HTR-8/SVneo (cell line): ENCODE measurements at regions not wholly inside any gene's neighbourhood (a gene's known extent, or its start where the extent isn't known, plus 50 kb on each side); places are given as distances from the start of the nearest gene placed in this dataset.

Experiments used
- DNase-seq: peaks from one replicate; pipeline ENCODE4 v3.0.0; 2011; ENCODE audit warnings: low spot score, mixed read lengths; ENCODE audit not compliant: insufficient read length
- FAIRE-seq: peaks from 2 replicates; lab custom pipeline; 2011; peaks lifted over from hg19 to GRCh38; lab: Jason Lieb, UNC

DNA sequence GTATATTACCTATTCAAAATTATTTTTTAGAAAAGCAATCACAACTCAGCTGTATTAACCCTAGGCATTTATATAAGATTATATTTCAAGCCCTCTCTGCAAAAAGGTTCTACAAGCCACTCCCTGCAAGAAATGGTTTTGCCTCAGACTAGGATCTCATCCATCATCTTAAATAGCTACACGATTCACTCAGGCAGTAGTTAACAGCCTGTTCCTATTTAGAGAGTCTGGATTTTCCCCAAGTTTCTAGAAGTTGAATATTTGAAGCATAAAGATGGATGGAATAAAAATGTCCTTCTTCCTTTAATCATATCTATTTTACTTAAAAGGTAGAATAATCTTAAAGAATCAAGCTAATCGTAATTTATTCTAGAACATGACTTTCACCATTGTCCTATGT, 167.1 kb upstream of the STK17B start:
- FAIRE-seq: no peak
- DNase-seq: no peak

DNA sequence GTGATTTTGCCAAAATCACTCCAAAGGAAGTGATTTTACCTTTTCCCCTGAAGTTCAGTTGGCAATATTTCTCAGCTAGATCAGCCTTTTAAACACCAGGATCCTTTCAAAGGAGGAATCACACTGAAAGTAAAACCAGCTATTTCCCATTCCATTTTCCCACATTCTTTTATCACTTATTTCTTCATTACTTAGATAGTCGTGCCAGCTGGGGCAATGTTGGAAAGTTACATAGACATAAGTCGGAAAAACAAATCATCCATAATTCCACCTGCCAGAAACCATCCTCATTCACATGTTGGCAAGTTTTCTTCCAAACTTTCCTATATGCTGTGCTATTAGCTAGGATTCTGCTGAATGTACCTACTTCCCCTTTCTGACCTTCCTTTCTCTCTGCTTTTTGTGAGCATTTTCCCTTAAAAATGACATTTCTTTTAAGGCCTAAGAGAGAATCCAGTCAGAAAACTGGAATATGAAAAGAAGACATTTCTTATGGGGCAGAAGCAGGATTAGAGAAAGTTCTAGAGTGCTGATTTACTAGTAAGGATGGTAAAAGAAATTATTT, 170.0 kb upstream of the STK17B start:
- FAIRE-seq (no peak), DNase-seq (no peak)

DNA sequence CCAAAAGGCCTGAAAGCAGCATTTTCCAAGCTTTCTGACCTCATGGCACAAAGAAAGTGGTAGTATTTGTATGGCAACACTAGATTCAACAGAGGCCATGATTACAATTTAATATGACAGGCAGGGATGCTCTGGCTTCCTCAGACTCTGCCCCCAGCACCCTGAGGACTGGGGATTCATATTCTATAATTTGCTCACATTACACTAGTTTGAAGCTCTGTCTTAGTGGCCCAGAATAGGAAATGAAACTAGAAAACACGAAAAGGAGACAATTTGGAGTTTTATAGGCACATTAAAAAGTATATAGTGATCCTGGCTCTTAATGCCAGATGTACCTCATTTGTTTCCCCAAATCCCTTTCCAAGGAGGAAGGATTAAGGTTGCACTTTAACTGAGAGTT, 173.0 kb upstream of the STK17B start:
- DNase-seq: no peak
- no peak for FAIRE-seq

DNA sequence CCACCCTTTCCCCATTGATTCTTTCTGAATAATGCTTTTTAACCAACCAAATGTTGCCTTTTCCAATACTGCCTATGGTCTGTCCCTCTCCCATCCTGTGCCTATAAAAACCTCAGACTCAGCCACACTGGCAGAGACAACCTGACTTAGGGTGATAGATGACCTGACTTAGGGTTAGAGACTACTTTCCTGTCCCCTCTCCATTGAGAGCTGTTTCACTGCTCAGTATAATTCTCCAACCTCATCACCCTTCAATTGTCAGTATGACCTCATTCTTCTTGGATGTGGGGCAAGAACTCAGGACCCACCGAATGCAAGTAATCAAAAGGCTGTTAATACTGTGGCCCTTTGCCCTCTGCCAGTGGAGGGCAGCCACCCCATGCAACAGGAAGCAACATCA, 182.3 kb upstream of the STK17B start:
- DNase-seq (no peak), FAIRE-seq (no peak)

DNA sequence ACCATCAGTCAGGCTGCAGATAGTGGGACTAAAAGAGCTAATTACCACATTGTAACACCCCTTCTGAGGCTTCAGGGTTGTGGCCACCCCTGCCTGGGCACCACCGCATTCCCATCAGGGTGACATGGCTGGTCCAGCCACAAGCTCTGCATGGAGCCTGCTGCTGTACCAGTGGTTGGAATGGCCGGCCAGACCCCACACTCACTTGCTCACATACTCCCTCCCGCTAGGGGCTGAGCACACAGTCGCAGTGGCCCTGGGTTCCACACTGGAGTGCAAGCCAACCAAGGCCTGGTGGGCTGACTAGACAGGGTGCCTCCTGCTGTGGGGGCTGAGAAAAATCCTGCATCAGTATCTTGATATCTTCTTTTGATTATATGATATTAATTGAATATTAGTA, 182.8 kb upstream of the STK17B start:
- FAIRE-seq: no peak
- DNase-seq: no peak

DNA sequence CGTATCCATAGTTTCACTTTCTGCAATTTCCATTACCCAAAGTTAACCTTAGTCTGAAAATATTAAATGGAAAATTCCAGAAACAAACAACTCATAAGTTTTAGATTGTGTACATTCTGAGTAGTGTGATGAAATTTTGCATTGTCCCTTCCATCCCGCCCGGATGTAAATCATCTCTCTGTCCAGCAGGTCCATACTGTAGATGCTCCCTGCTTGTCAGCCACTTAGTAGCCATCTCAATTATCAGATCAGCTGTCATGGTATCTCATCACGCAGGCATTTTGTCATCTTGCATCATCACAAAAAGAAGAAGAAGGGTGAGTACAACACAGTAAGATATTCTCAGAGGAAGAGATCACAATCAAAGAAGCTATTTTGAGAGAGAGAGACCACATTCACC, 185.0 kb upstream of the STK17B start:
- DNase-seq: no peak
- no peak for FAIRE-seq

DNA sequence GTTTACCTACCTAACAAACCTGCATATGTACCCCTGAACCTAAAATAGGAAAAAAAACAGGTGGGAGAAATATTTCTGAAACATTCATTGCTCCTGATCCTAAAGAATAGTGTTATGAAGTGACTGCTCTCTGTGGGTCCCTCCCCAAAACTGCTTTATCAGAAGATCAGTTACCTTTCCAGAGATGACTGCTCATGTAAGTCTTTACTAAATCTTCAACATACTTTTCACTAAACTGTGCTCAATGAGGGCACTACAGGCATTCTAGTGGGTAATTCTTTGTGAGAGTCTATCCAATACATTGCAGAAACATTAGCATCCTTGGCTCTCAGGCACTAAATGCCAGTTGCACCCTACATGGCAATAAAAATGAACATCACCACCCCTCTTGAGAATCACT, 189.3 kb upstream of the STK17B start:
- DNase-seq (no peak), FAIRE-seq (no peak)

DNA sequence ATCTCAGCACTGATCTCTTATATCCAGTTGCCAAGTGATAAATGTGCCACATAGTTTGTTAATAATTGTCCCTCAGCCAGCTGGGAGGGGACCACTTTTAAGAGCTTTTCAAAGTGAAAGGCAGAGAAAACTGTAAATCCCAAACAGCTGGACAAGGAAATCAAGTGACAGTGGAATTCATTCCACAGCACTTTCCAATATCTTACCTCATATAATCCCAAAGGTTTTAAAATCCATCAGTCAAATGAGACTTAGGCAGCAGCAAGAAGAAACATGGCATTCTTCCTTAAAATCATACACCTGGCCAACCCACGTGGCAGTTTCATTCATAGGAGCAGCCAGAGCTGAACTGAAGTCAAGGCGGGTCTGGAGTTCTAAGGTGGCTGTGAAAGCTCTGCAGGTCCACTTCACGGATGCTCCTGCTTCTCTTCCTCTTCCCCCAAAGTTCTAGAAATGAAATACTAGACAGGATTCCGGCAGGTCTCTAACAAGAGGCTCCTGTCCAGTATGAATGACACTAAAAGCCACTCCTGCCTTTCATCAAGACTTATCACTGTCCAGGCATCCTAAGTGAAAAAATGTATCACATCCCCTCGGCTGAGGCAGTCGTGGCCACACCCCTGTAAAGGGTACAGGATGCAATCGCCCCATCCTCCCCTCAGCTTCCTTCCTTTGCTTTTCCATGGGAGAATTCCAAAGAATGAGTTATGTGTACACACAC, 190.4 kb upstream of the STK17B start:
- DNase-seq (no peak), FAIRE-seq (no peak)

DNA sequence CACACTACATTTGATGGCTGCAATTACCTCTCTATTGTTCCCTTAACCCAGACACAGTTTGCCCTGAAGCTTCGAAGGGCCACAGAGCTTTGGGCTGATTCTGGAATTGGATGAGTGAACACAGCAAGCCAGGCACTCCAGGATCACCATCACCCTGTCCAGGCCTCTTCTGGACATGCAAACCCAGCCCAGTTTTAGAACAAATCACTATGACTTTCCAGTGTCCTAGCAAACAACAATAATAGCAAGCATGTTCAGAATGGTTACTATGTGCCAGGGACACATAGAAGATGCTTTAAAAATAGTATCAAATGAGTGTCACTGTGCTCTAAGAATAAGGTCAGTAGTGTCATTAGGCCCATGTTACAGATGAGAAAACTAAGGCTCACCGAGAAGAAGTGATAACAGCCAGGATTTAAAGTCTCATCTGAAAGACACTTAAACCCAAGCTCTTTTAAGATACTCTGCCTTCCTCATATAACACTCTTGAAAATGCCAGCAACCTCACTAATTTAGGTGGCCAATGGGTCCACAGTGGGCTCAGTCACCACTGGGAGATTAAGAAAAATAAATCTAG, 191.7 kb upstream of the STK17B start:
- FAIRE-seq (no peak), DNase-seq (no peak)

DNA sequence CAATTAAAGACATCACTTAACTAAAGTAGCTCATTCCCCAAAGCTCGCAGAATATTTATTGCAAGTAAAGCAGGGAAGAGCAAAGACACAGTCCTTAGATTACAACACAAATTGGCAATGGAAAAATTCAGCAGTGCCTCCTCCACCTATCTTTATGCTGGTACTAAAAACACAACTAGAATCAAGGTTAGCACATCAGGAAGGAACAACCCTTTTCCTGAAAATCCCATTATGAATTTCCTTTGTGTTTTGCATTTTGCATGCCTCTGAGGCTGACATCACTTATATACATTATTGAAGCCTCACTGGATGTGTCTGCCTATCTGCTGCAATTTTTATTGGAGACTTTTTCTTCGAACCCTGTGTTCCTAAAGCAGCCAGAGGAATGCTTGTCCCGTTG, 193.8 kb upstream of the STK17B start:
- DNase-seq: no peak
- FAIRE-seq: no peak

DNA sequence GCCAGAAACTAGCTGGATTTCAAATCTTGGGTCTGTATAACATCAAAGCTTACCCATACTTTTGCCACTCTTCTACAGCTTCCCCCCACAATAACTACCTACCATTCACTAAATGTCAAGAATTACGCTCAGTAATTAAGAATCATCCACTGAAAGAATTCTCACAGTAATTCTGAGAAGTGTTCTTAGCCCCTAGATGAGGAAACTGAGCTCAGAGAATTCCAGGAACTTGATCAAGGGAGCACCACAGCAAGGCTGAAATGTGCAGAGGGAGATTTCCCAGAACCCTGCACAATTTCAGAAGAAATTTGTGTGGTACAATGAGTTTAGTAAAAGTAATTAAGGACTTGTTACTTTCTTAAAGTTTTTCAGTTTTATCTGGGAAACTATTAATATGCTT, 194.5 kb upstream of the STK17B start:
- DNase-seq (no peak), FAIRE-seq (no peak)

DNA sequence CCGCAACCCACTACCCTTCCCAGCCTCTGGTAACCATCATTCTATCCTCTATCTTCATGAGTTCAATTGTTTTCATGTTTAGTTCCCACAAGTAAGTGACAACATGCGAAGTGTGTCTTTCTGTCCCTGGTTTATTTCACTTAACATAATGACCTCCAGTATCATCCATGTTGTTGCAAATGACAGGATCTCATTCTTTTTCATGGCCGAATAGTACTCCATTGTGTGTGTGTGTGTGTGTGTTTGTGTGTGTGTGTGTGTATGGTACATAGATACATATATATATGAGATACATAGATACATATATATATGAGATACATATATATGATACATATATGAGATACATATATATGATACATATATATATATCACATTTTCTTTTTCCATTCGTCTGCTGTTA, 196.3 kb upstream of the STK17B start:
- DNase-seq (no peak), FAIRE-seq (no peak)

DNA sequence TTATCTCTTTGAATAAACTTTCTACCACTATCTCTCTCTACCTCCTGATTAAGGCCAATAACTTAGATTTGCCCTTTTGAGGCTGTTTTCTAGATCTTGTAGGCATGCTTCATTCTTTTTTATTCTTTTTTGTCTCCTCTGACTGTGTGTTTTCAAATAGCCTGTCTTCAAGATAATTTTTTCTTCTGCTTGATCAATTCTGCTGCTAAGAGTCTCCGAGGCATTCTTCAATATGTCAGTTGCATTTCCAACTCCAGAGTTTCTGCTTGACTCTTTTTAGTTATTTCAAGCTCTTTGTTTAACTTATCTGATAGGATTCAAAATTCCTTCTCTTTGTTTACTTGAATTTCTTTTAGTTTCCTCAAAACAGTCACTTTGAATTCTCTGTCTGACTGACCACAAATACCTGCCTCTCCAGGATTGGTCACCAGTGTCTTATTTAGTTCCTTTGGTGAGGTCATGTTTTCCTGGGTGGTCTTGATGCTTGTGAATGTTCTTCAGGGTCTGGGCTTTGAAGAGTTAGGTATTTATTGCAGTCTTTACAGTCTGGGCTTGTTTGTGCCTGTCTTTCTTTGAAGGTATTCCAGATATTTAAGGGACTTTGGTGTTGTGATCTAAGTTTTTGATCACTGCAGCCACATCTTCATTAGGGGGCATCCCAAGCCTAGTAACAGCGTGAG, 197.3 kb upstream of the STK17B start:
- FAIRE-seq: no peak

DNA sequence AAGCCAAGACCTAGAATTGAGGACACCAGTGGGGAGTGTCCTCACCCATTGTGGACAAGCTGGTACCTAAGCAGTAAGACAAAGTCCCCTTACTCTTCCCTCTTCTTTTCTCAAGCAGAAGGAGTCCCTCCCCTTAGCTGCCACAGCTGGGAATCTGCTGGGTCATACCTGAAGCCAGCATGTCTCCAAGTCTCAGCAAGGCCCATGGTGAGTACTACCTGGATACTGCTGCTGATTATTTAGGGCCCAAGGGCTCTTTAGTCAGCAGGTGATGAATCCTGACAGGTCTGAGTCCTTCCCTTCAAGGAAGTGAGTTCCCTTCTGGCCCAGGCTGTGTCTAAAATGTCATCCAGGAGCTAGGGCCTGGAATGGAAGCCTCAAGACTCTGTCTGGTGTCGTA, 198.6 kb upstream of the STK17B start:
- no peak for DNase-seq
- FAIRE-seq: no peak

More for the DNA sequence above, 197.3 kb upstream of the STK17B start:
- DNase-seq: no peak

DNA sequence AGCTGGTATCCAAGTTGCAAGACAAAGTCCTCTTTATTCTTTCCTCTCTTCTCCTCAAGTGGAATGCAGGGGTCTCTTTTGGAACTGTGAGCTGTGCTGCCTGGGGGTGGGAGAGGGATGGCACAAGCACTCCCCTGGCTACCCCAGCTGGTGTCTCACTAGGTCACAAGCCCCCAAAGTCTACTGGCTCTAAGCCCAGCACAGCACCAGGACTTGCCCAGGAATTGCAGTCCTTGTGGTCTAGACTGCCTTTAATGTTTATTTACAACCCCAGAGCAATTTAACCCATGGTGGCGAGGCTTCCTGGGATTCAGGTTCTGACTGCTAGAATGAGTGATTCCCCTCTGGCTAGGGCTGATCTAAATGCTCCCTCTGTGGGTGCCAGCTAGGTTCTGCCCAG, 199.0 kb upstream of the STK17B start:
- no peak for FAIRE-seq
- no peak for DNase-seq

DNA sequence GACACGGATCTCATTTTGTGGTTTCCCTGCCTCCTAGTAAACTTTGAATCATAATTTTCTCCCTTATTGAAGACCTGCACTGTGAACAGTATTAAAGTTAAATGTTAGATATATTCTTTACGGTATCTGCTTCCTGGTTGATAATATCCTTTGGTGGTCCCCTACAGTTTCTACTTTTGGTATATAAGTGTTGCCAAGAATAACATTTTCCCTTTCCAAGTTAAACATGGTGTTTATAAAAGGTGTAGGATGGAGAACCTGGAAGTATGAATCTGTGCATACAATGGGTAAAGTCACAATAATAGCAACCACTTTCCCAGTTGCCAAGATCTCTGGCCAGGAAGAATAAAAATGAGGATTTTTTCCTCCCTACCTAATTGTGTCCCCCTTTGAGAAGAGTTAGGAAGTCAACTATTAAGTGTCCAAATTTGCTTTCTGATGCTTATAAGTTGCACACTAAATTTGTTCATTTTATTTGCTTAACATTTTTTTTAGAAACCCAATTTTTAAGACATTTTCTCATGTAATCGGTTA, 201.0 kb upstream of the STK17B start:
- DNase-seq: no peak
- FAIRE-seq: no peak

DNA sequence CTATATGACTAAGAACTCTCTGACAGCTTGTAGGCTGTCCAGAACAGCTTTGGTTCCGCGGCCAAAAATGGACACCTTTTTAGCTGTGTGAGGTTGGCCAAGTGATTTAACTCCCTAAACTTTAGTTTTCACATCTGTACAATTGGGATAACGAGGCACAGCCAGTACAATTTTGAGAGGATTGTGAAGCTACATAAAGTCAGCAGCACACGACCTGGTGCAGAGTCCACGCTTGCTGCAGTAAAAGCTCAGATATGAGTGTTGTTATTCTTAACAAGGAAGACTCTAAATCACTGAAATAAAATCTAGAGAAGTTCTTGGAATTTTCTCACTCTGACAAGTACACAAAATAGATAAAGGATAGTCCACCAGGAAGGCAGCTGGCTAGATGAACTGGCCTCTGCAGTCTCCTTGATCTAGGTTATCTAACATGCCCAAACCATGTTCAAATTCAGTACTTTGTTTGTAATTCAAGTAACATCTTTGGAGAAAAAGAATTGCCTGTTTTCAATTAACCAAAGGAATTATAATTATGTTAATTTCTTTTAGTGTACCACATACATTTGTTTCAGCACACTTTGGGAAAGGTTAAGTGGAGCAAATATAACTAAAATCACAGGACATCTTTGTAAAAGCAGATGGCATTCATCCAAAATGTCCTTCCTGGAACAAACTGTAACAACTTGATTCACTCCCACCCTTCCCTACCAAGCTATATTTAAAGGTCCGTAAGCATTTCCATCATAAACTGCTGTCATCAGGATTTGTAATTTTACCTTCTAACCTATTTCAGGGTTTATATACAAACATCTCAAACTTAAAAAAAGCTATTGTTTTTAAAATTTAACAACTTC, 201.7 kb upstream of the STK17B start:
- DNase-seq: no peak
- FAIRE-seq: no peak

DNA sequence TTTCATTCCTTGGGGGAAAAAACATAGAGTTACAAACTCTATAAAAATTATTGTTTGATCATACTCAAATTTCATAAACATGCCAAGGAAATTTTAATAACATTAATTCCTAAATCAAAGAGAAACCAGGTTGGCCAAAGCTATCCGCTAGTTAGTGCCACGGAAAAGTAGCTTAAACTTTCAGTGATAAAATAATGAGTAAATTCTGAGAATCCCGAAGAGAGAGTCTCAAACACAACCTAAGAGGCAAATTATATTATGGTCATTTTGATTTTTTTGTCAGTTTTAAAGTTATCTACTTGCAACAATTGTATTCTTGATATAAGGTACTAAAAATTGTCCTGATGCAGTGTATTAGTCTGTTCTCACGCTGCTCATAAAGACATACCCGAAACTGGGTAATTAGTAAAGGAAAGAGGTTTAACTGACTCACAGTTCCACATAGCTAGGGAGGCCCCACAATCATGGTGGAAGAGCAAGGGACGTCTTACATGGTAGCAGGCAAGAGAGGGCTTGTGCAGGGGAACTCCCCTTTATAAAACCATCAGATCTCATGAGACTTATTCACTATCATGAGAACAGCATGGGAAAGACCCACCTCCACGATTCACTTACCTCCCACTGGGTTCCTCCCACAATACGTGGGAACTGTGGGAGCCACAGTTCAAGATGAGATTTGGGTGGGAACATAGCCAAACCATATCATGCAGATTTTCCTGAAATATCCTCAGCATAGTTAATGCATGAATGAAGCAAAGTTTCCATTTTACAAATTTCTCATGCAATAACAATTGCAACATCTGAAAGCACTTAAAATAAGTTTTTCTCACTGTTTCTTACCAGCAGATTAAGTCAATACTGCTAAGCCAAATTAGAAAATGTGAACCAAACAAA, 205.9 kb upstream of the STK17B start:
- FAIRE-seq (no peak), DNase-seq (no peak)

DNA sequence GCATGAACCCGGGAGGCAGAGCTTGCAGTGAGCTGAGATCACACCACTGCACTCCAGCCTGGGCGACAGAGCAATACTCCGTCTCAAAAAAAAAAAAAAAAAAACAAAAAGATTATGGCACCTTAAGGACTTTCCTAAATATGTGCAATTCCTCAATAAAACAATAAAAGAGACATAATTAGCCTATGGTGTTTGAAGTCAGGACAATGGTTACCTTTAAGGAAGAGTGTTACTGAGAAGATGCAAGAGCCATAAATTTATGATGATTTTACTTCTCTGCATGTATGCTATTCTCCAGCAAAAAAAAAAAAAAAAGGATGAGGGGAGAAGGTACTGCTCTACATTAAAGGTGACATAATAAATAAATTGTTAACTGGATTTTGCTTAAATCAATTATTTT, 208.2 kb upstream of the STK17B start:
- DNase-seq (no peak), FAIRE-seq (no peak)
